ENCODE measurements at regions not wholly inside any gene's neighbourhood (a gene's known extent, or its start where the extent isn't known, plus 50 kb on each side); places are given as distances from the start of the nearest gene placed in this dataset.

GRCh38 chr3:94935738-94936580 is 873.1 kb downstream of the NSUN3 start:
- no peaks in the 10 kb centered on the region for H3K4me1 ChIP-seq
- H3K36me3 ChIP-seq: no peaks in the 10 kb centered on the region
- TF ChIP-seq POLR2A (IDR thresholded peaks at IDR 0.05) (no peak), CTCF (IDR thresholded peaks at IDR 0.05) (no peak)
- H3K4me3 ChIP-seq: no peak overlapping the region
- H3K27me3 ChIP-seq: no peaks in the 10 kb centered on the region
- no peak for DNase-seq
- peaks cover 0 to 4% (median 0%) of the 10 kb centered on the region in 3 donors for H3K9me3 ChIP-seq
- intact Hi-C loops (cut with DNase I): no loop called here
- no peak overlapping the region for H3K27ac ChIP-seq
- 53 to 60% methylated on average over 5 of the region's 5 CpGs for WGBS, 2 donors

- TF ChIP-seq CTCF (IDR thresholded peaks at IDR 0.05) (no peak), POLR2A (IDR thresholded peaks at IDR 0.05) (no peak)
- intact Hi-C loops (cut with DNase I): no loop called here
- no peak for DNase-seq
- no peak overlapping the region for H3K4me3 ChIP-seq
- H3K27ac ChIP-seq: no peak overlapping the region
- H3K9me3 ChIP-seq: peaks cover 0 to 4% (median 0%) of the 10 kb centered on the region in 3 donors
- H3K36me3 ChIP-seq: no peaks in the 10 kb centered on the region
- no peaks in the 10 kb centered on the region for H3K27me3 ChIP-seq
- H3K4me1 ChIP-seq: no peaks in the 10 kb centered on the region
- WGBS, 2 donors: 93 to 96% methylated on average over 20 to 34 of the region's 34 CpGs
Observed at GRCh38 chr3:94937980-94938379, 875.1 kb downstream of the NSUN3 start.

- H3K9me3 ChIP-seq: no peaks in the 10 kb centered on the region
- 62% methylated on average over 2 of the region's 6 CpGs; no CpG with 5 or more reads in 1 of the 2 donors for WGBS, 2 donors
- no peak overlapping the region for H3K27ac ChIP-seq
- no peaks in the 10 kb centered on the region for H3K4me1 ChIP-seq
- no peaks in the 10 kb centered on the region for H3K27me3 ChIP-seq
- intact Hi-C loops (cut with DNase I): no loop called here
- no peaks in the 10 kb centered on the region for H3K36me3 ChIP-seq
- no peak overlapping the region for H3K4me3 ChIP-seq
- no peak for DNase-seq
- no peak for TF ChIP-seq CTCF (IDR thresholded peaks at IDR 0.05)
- no peak for TF ChIP-seq POLR2A (IDR thresholded peaks at IDR 0.05)
Observed at GRCh38 chr3:94946683-94947082, 883.8 kb downstream of the NSUN3 start.

- no peak overlapping the region for H3K27ac ChIP-seq
- H3K4me3 ChIP-seq: no peak overlapping the region
- WGBS, 2 donors: 56 to 72% methylated on average over 6 of the region's 6 CpGs
- intact Hi-C loops (cut with DNase I): no loop called here
- no peak for DNase-seq
- no peaks in the 10 kb centered on the region for H3K27me3 ChIP-seq
- no peak for TF ChIP-seq CTCF (IDR thresholded peaks at IDR 0.05)
- TF ChIP-seq POLR2A (IDR thresholded peaks at IDR 0.05): no peak
- H3K36me3 ChIP-seq: no peaks in the 10 kb centered on the region
- no peaks in the 10 kb centered on the region for H3K4me1 ChIP-seq
- H3K9me3 ChIP-seq: no peaks in the 10 kb centered on the region
Observed at GRCh38 chr3:94961423-94962100, 898.7 kb downstream of the NSUN3 start.

- H3K36me3 ChIP-seq: no peaks in the 10 kb centered on the region
- no peaks in the 10 kb centered on the region for H3K27me3 ChIP-seq
- H3K4me3 ChIP-seq: no peak overlapping the region
- 24 to 43% methylated on average over 2 of the region's 2 CpGs for WGBS, 2 donors
- TF ChIP-seq POLR2A (IDR thresholded peaks at IDR 0.05) (no peak), CTCF (IDR thresholded peaks at IDR 0.05) (no peak)
- no peaks in the 10 kb centered on the region for H3K9me3 ChIP-seq
- no peaks in the 10 kb centered on the region for H3K4me1 ChIP-seq
- DNase-seq: no peak
- intact Hi-C loops (cut with DNase I): no loop called here
- no peak overlapping the region for H3K27ac ChIP-seq
Observed at GRCh38 chr3:94965867-94966475, 903.1 kb downstream of the NSUN3 start.
